ENCODE measurements at regions not wholly inside any gene's neighbourhood (a gene's known extent, or its start where the extent isn't known, plus 50 kb on each side); places are given as distances from the start of the nearest gene placed in this dataset.
"Not testable (repeated sequence)": the region's sequence is repeated elsewhere in the genome, so short reads cannot be mapped to it uniquely, and the experiment has no call there.

GRCh38 chr11:7860844-7861243, 64.1 kb upstream of the OR5P2 start:
- not testable (repeated sequence) for TF ChIP-seq CTCF (optimal IDR thresholded peaks at IDR 0.05 in 1 of 3, IDR thresholded peaks at IDR 0.05 in 1 of 3, conservative IDR thresholded peaks at IDR 0.05 in 1 of 3; ENCODE audit: extremely low read depth in 1 of 3, insufficient read depth in 2 of 3, low read length in 3 of 3); EZH2 (IDR thresholded peaks at IDR 0.05; ENCODE audit: low read length)

Data from keratinocyte (primary cell).